Hypothalamus (tissue), 51 donors: ENCODE measurements at regions not wholly inside any gene's neighbourhood (a gene's known extent, or its start where the extent isn't known, plus 50 kb on each side); places are given as distances from the start of the nearest gene placed in this dataset.

Source experiments
- DNase-seq, 51 donors: peaks; one replicate each; lab custom pipeline; 2025; lab: John Stamatoyannopoulos, UW

DNA sequence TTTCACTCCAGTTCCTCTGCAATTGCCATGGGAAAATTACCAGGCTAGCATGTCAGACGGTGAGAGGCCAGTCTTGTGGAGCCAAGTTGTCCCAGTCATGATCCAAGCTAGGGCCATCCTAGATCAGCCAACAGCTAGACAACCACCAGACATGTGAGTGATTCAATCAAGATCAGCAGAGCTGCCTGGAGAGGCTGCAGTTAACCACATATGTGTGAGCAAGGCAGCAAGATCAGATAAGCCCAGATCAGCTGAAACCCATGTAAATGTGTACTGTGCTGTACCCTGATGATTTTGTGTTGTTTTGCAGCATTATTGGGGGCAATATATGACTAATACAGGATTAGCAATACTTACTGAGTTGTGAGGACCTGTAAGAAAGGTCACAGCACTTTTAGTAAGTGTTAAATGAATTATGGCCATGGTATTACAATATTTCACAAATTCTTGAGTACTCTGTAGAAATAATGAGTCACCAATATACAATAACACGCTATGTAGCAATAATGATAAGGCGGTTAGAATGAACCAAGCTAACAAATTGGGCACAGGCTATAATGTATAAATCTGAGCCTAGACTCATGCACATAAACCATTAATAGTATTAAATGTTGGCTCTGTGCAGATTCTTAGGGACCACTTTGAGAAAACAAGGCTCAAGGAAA lies 91.4 kb downstream of the SUDS3 start:
- DNase-seq = no peak

GRCh38 chr12:118472940-118473339 lies 96.6 kb downstream of the SUDS3 start:
- DNase-seq = no peak

DNA sequence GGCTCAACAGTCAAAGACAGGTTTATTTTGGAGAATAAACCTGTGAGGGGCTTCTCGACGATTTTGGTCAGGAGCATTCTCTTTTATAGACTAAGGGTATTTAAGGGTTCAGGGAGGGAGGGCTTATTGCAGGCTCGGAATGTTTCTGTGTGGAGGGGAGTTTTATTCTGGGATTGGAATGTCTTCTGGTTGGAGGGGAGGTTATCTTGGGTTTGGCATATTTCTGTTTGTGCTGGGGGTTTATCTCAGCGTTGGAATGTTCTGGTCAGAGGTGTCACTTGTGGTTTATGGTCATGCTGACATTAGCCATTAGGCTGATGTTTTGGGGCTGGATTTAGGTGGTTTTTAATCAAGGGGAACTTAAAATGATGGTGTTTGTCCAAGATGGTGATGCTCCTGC lies 103.9 kb downstream of the SUDS3 start:
- DNase-seq = no peak

GRCh38 chr12:118488034-118488433 lies 111.7 kb downstream of the SUDS3 start:
- DNase-seq = no peak

DNA sequence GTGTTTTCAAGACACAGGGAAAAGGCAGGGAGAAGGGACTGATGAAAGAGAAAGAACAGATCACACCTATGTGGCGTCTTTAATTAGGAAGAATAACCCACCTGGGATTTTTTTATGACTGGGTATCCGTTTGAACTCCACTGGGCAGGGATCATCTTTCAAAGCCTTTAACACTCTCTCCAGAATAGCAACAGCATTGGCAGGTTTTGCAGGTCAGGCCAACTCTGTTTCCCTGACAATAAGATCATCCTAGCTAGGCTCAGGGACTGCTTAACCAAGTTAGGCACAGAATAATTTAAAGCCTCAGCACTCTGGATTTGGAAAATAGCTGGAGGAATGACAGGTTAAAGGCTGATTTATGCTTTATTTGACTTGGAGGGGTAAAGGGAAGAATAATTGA lies 117.6 kb downstream of the SUDS3 start:
- DNase-seq = no peak

DNA sequence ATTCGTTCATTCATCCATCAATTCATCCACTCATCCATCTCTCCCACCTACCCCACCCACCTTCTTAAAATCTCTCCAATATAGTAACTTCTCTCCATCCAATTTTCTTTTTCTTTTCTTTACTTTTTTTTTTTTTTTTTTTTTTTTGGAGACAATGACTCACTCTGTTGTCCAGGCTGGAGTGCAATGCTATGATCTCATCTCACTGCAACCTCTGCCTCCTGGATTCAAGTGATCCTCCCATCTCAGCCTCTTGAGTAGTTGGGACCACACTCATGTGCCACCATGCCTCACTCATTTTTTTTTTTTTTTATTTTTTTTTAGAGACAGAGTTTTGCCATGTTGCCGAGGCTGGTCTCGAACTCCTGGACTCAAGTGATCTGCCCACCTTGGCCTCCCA lies 118.4 kb downstream of the SUDS3 start:
- DNase-seq = no peak

- no peak for DNase-seq
Measured at GRCh38 chr12:118495296-118495695, 118.9 kb downstream of the SUDS3 start.

GRCh38 chr12:118498171-118498570 lies 121.8 kb downstream of the SUDS3 start:
- DNase-seq = no peak

GRCh38 chr12:118500299-118500698 lies 123.9 kb downstream of the SUDS3 start:
- DNase-seq = no peak

GRCh38 chr12:118501489-118501888 lies 125.1 kb downstream of the SUDS3 start:
- no peak for DNase-seq

GRCh38 chr12:118503476-118503875 lies 127.1 kb downstream of the SUDS3 start:
- DNase-seq = no peak

GRCh38 chr12:118512669-118513068 lies 136.3 kb downstream of the SUDS3 start:
- no peak for DNase-seq

DNA sequence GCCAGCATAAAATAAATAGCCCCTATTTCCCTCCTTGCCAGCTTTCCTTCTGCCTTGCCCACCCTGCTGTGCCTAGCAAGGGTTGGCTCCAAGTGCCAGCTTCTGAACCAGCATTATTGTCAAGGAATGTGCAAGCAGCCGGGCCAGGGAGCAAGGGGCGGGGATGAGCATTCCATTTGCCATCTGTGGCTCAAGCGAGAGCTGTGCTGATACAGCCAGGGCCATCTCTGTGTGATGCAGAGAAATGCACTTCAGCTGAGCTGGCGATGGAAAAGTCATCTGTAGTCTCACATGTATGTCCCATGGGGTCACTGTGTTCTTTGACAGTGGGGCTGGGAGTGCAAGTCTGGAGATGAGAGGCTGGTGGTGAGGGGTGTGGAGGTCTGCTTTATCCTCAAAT lies 137.3 kb downstream of the SUDS3 start:
- no peak for DNase-seq

DNA sequence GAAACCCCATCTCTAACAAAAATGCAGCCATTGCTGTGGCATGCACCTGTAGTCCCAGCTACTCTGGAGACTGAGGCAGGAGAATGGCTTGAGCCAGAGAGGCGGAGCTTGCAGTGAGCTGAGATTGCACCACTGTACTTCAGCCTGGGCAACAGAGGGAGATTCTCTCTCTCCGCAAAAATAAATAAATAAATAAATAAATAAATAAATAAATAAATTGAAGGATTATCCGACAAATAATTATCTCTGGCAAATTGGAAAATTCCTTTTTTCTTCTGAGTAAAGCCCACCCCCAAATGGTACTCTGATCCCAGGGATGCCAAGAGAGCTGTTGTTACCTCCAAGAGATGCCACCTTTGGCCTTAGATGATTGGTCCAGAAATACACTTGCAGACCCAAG lies 137.9 kb downstream of the SUDS3 start:
- DNase-seq = no peak

- no peak for DNase-seq
Measured at GRCh38 chr12:118520214-118521035, 144.1 kb downstream of the SUDS3 start.

DNA sequence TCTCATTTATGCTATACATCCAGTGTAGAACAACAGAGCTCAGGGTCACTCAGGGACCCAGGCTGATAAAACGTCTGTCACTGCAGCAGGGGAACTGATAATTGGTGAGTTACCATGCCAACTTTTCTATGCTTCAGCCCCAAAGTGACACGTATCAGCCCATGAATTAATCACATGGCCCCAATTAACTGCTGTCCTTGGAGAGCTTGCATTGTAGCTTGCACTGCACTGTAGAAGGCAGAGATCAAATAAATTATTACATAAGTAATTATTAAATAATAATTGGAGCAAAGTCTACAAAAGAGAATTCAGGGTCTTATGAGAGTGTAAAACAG lies 144.6 kb downstream of the SUDS3 start:
- no peak for DNase-seq

DNA sequence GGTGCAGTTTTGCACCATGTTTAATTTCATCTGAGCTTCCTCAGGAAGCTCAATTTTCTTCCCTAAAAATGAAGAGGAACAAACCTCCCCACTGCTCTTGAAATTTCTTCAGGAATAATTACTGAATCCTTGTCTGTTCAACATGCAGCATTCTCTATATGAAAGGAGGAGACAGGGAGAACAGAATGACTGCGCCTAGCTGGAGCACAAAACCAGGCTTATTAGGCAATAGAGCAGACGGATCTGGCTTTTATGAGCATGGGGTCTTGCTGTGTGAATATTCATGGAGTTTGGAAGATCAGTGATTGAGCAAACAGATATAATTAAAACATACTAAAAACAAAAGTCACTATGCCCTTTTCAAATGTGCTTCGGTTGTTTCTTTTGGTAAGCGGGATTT lies 148.1 kb downstream of the SUDS3 start:
- no peak for DNase-seq

GRCh38 chr12:118525216-118525615 lies 148.9 kb downstream of the SUDS3 start:
- DNase-seq = no peak

DNA sequence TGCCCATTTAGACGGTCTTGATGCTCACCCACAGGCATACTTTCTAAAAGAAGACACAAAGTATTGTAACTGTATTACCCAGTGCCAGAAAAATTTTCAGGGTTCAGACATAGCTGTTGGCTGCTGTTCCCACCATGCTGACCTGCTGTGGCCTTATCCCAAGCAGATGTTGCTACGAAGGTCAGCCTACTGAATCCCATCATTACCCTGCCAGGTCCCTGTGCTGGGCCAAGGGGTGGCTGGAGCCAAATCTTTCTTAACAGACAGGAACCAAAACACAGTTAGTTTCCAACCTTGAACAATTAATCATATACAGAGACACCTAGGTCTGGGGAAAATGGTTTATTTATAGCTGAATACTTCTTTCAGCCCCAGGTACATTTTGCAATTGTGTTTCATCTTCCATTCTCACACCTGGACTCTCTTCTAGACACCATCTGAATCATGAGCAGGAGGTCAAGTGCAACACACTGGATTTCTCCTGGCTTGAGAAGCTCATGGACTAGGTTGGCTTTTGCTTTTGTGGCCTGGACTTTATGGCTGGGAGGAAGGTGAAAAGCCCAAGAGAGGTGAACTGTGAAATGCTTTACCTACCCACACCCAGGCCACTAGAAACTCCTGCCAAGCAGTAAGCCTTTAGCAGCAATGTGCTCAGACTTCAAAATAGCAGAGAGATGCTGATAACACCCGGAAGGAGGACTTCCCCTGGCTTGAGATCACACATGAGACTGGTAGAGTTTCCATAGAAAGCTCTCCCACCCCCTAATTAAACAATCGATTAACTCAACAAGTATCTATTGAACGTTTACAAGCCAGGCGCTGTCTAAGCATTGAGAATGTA lies 150.1 kb downstream of the SUDS3 start:
- no peak for DNase-seq

DNA sequence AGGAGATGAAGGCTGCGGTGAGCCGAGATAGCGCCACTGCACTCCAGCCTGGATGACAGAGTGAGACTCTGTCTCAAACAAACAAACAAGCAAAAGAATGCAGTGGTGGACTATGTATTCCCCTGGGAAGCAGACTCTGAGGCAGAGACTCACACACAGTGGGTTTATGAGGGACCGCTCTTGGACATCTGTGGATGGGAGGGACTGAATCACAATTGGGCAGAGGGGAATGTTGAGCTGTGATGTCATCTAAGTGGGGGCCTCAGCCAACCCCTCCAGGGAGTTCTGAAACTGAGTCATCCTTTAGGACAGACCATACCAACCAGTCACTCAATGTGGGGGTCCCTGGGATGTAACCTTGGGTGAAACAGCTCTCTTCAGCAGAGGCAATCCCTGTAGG lies 151.0 kb downstream of the SUDS3 start:
- no peak for DNase-seq

DNA sequence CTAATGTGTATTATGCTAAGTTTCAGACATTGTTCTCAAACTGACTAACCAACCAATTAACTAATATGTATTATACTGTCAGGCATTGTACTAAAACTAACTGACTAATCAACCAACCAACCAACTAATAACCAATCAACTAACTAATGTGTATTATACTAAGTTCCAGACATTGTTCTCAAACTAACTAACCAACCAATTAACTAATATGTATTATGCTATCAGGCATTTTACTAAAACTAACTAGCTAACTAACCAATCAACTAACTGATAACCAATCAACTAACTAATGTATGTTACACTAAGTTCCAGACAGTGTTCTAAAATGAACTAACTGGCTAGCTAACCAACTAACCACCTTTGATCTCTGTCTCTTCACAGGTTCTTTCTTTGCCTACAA lies 152.3 kb downstream of the SUDS3 start:
- DNase-seq = no peak

DNA sequence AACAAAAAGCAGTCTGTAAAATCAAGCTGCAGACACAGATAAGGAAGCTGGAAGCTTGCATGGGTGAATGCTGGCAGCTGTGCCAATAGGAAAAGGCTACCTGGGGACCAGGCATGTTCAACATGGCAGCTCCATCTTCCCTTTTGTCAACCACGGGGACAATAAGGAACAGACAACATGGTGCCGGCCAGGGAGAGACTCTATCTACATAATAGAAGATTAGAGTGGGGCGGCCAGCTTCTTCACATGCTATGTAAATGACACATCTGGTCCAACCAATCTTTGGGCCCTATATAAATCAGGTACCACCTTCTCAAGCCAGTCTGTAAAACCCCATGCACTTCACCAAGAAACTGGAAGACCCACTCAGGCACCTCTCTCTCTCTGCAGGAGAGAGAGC lies 157.6 kb downstream of the SUDS3 start:
- DNase-seq = no peak
